LNCaP clone FGC (cell line): ENCODE measurements at regions not wholly inside any gene's neighbourhood (a gene's known extent, or its start where the extent isn't known, plus 50 kb on each side); places are given as distances from the start of the nearest gene placed in this dataset.

Experiments
- DNase-seq: peaks from one replicate; pipeline ENCODE4 v3.0.0-alpha.2; 2011; ENCODE audit warnings: low read depth
- H3K4me3 ChIP-seq: 2 replicates; pipeline ENCODE4 v1.5.1; 2011; ENCODE audit warnings: mild to moderate bottlenecking, low read depth, low read length, control low read depth
- CTCF ChIP-seq: IDR thresholded peaks from 2 replicates; pipeline ENCODE4 v1.5.1; 2012; ENCODE audit warnings: mild to moderate bottlenecking; ENCODE audit not compliant: control insufficient read depth, insufficient read depth; ENCODE audit errors: extremely low read depth

DNA sequence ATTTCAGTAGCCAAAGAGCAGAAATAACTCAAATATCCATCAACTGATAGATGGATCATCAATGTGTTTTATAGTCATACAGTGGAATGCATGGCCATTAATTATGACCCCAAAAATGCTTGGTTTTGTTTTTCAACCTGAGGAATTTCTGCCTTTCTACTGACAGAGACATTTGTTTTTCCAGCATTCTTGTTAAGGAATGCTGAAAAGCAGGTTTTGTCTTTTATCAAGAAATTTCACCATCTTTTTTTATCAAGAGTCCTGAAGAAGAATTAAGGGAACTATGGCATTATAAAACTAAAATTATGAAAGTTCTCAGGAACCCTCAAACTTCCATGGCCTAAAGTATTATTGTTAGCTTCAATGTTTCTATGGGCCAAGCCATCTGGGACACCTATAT lies 153.4 kb upstream of the THSD7A start:
- no peak overlapping the region for H3K4me3 ChIP-seq
- TF ChIP-seq CTCF, result no peak
- no peak for DNase-seq

- TF ChIP-seq CTCF, result no peak
- no peak for DNase-seq
- H3K4me3 ChIP-seq, result no peak overlapping the region
These were observed 154.0 kb upstream of the THSD7A start for GRCh38 chr7:11985971-11986370.

DNA sequence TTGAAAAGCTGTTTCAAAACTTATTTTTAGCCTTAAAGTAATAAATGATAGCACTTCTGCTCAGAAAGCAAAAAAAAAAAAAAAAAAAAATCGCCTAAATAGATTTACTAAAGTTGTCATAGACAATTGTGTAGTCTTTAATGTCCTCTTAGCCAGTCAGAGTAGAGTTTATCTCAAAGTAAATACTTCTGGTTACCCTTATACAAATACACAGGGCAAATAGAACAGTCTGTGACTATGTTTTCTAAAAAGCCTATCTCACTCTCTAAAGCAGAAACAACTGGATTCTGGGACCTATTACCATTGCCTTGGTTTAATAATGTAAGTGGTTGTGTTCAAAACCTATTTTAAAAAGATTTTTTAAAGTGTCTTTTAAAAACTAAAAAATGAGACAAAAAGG lies 156.2 kb upstream of the THSD7A start:
- DNase-seq, result peak; percentile 22
- no peak for TF ChIP-seq CTCF
- no peak overlapping the region for H3K4me3 ChIP-seq

GRCh38 chr7:12002428-12002827 lies 170.4 kb upstream of the THSD7A start:
- no peak for DNase-seq
- H3K4me3 ChIP-seq, result no peak overlapping the region
- TF ChIP-seq CTCF, result no peak

GRCh38 chr7:12004581-12004980 lies 172.6 kb upstream of the THSD7A start:
- TF ChIP-seq CTCF, result no peak
- no peak overlapping the region for H3K4me3 ChIP-seq
- DNase-seq, result no peak

- H3K4me3 ChIP-seq, result no peak overlapping the region
- no peak for TF ChIP-seq CTCF
- DNase-seq, result peak; percentile 94
These were observed 175.6 kb upstream of the THSD7A start for GRCh38 chr7:12007576-12007975.

GRCh38 chr7:12013983-12014382 lies 182.0 kb upstream of the THSD7A start:
- DNase-seq, result no peak
- H3K4me3 ChIP-seq, result no peak overlapping the region
- no peak for TF ChIP-seq CTCF
